SK-N-DZ (cell line): ENCODE measurements at regions not wholly inside any gene's neighbourhood (a gene's known extent, or its start where the extent isn't known, plus 50 kb on each side); places are given as distances from the start of the nearest gene placed in this dataset.
"Not testable (repeated sequence)": the region's sequence is repeated elsewhere in the genome, so short reads cannot be mapped to it uniquely, and the experiment has no call there.

Experiments used
- DNase-seq: peaks from one replicate; pipeline ENCODE4 v3.0.0-alpha.2; 2015; ENCODE audit warnings: low spot score

DNA sequence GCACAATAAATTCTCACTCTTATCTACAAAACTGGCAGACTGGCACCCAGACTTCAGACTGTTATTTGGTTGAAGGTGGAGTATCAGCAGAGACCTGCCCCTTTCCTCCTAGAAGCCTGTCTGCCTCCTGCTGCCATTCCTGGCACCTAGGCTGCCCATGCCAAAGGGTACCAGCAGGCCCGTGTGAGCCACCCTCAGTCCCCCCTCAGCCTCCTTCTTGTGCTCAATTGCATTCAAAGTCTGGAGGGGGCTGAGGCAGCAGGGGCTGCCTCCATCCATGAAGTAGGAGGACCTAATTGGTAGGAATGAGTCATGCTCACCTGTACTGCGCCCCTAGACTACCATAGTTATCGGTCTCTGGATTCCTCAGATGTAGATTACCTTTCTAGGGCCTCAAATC lies 440.9 kb upstream of the GRM3 start:
- no peak for DNase-seq

DNA sequence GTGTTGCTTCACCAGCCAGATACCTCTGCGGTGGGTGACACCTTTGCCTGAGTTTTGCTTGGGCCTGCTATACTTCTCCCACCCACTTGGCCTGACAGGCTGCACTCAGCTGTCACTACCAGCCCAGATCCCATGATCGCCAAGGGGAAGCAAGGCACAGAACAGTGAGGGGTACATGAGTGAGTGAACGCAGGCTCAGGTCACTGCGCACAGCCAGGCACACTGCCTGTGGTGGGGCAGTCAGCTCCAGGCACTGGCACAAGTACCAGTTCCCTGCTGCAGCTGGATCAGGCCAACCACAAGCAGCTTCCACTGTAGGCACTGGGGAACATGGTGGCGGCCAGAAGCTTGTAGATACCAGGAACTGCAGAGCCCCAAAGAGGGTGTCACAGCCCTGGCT lies 441.9 kb upstream of the GRM3 start:
- DNase-seq: no peak

DNA sequence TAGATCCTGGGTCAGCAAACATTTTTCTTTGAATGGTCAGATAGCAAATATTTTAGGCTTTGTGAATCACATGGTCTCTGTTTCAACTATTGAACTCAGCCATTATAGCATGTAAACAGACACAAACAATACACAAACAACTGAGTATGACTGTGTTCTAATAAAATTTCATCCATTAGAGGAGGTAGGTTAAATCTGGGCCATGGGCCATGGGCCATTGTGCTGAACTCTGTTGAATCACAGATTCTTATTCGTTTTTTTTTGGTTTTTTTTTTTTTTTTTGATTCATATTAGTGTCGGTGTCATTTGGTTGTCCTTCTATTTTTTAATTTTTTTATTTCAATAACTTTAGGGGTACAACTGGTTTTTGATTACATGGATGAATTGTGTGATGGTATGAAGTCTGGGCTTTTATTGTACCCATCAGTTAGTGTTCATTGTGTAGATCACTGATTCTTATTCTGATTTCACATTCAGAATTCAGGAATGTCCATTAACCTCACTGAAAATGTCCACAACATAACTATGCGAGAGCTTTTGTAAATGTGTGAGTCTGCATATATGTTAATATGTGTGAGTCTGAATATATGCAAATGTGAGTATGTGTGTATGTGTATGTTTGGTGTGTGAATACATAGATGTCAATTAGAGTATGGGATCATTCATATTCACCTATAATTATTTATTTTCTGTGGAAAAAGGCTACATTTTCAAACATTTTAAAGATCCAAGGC lies 443.7 kb upstream of the GRM3 start:
- DNase-seq: no peak

DNA sequence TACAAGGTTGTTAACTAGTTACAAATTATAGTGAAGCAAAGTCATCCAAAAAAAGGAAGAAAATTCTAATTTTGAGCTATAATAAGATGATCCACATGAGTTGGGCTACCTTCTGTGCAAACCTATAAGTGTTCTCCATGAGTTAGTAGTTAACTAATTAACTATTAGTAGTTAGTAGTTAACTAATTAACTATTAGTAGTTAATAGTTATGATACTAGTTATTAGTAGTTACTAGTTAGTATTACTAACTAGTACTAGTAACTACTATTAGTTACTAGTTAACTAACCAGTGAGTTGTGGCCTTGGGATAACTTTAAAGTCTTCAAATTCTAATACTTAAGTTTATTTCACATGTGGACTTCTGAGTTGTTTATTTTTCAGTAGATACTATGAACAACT lies 453.4 kb upstream of the GRM3 start:
- no peak for DNase-seq

DNA sequence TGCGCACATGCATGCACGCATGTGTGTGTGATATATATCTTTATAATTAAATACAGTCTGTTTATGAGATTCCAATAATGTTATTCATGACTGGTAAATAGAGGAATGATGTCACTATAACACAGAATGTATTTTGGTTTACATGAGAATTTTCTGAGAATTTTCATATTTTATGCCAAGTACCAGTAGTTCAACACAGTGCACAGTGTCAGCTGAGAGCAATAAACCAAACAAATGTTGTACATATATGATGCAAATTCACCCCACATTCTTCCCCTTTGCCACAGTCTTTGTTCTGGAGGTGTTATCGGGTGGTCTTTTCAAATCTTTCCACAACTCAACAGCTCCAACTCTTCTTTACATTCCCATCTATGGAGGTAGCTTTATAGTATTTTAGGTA lies 462.2 kb upstream of the GRM3 start:
- no peak for DNase-seq

DNA sequence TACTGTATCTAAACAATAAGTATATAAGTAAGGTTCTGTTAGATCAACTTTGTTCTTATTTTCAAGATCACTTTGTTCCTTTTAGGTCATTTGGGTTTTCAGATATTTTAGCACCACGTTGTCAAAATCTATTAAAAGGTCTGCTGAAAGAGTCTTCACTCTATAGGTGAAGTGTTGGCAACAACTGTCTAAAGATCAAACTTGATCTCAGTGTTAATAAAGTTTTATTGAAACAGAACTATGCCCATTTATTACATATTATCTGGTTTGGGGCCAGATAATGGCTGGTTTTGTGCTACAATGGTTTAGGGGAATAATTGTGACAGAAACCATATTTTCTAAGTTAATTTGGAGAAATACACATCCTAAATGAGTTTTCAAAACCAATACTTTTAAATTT lies 478.9 kb upstream of the GRM3 start:
- DNase-seq: no peak

DNA sequence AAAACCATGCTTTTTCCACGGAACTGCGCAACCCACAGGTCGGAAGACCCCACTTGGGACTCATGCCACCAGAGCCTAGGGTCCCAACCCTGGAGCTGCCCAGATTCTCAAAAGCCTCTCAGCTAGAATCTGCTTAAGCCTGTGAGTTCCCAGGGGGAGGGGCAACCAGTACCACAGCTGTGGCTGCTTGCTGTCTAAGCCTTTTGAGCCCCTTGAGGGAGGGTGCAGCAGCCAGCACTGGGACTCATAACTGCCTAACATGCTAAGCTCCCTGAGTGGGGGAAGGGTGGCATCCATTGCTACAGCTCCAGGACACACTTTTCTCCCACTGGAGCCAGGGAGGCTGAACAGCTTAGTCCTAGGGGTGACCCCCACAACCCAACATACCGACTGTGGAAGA lies 485.6 kb upstream of the GRM3 start:
- no peak for DNase-seq

- DNase-seq: no peak
Measured at GRCh38 chr7:86155623-86156022, 488.1 kb upstream of the GRM3 start.

DNA sequence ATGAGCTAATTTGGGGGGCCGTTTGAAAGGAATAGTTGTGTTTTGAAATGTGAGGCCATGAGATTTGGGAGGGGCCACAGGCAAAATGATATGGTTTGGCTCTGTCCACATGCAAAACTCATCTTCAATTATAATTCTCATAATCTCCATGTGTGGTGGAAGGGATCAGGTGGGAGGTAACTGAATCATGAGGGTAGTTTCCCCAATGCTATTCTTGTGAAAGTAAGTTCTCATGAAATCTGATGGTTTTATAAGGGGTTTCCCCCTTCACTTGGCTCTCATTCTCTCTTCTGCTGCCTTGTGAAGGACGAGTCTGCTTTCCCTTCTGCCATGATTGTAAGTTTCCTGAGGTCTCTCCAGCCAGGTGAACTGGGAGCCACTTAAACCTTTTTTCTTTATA lies 490.8 kb upstream of the GRM3 start:
- no peak for DNase-seq

DNA sequence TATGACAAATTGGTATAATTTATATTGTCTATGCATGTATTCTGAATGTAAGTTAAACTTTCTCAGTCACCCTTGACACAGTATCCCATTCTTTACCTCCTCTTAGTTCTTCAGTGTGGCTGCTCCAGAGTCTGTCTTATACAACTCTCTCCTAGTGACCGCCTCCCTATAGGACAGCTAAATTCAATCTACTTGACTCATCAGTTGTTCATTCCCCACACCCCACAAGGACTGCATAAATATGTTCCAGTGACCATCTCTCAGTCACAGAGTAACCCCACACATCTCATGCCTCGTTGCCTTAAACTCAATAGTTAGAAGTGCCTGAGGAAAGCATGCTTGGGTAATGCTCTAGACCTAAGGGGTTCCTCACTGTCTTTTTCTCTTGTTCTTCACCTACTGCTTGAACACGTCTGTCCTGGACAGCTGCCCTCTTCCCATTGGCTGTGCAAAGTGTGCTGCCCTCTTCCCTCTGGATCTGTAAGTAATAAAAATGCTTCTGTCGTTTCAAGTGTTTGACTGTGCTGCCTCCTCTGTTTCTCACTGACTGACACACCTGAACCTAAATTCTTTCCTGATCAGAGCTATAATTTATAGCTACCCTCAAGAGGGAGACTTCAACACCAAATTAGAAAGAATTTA lies 494.6 kb upstream of the GRM3 start:
- DNase-seq: no peak

- DNase-seq: no peak
Measured at GRCh38 chr7:86148501-86148900, 495.2 kb upstream of the GRM3 start.

DNA sequence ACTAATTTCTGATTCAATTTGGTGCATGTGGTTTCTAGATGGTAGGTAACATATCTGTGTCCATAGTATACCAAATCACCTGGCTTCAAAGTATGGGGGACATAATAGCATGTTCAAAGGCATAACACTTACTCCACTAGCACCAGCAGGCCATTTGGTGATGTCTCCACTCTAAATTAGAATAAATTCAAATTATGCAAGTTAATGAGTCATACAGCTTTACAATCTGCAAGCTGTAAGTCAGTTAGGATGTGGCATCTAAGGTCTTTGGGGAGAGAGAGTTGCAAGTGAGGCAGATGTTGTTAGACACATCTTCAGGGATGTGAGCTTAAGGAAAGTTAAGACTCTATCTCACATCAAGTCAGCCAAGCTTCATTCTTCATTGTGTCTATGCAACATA lies 506.4 kb upstream of the GRM3 start:
- DNase-seq: no peak

DNA sequence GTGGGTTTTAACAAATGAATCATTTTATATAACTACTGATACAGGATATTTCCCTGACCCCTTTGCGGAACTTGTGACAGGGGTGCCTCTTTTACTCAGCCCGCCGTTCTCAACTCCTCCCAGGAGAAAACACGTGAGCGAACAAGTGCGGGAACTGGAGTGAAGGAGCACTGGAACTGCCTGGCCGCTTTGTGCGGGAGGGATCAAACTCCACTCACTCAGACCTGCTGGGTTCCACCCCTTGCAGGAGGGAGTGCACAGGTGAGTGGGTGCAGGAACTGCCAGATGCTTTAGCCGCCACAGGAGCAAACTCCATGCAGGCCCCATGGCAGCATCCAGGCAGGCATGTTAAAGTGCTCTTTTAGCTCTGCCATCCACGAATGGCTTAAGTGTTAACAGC lies 513.4 kb upstream of the GRM3 start:
- no peak for DNase-seq

GRCh38 chr7:86123476-86123875 lies 520.2 kb upstream of the GRM3 start:
- DNase-seq: no peak

- no peak for DNase-seq
Measured at GRCh38 chr7:86094166-86094669, 549.5 kb upstream of the GRM3 start.

DNA sequence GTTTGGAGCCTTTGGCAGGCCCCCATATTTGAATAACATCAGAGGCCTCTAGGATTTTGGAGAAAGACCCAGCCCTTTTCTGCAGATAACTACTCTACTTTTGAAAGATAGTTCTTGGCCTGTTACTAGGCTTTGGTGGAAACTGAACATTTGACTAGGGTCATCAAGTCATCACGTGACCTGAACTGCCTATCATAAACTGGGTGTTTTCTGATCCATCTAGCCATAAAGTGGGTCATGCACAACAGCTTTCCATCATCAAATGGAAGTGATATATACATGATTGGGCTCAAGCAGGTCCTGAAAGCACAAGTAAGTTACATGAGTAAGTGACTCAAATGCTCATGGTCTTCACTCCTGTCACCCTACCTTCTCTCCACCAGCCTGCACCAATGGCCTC lies 552.3 kb upstream of the GRM3 start:
- DNase-seq: no peak

GRCh38 chr7:86089455-86089854 lies 554.3 kb upstream of the GRM3 start:
- no peak for DNase-seq

- not testable (repeated sequence) for DNase-seq
Measured at GRCh38 chr7:86064572-86064971, 579.1 kb upstream of the GRM3 start.

DNA sequence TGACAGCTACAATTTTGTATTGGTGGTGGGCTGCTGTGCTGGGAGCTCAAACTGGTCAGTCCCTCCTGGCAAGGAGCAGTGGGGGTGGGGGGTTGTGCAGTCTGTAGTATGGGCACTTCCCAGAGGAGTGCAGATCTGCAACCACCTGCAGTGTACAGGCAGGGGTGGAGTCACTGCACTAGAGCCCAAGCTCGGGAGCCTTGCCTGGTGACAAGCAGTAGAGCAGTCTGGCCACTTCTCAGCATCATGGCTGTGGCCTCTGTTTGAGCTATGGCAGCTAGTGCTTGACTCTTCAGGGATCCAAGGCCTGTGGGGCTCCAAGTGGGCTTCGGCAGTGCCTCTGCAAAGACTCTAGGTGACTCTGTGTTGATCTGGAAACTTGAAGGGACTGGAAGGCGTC lies 585.1 kb upstream of the GRM3 start:
- no peak for DNase-seq

DNA sequence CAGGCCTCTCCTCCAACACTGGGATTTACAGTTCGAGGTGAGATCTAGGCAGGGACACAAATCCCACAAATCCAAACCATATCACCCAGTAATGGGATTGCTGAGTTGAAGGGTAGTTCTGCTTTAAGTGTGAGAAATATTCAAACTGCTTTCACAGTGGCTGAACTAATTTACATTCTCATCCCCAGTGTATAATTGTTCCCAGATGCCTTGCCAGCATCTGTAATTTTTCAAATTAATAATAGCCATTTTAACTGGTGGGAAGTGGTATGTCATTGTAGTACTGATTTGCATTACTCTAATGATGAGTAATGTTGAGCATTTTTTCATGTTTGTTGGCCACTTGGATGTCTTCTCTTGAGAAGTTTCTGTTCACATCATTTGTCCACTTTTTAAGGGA lies 592.8 kb upstream of the GRM3 start:
- no peak for DNase-seq

DNA sequence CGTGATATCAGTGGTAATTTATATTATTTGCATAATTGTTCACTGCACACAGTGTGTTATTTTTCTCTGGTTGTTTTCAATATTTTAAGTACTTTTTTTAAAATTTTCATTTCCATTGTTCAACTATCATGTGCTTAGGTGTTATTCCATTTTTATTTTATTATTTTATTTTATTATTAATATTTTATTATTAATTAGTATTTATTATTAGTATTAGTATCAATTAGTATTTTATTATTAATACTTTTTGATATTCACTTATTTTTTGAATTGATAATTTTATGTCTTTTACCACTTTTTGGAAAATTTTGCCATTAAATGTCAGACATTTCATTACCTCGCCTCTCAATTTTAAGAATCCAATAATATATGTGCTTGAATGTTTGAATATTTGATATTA lies 593.8 kb upstream of the GRM3 start:
- no peak for DNase-seq

- not testable (repeated sequence) for DNase-seq
Measured at GRCh38 chr7:86045197-86045596, 598.5 kb upstream of the GRM3 start.

GRCh38 chr7:86025807-86026206 lies 617.9 kb upstream of the GRM3 start:
- no peak for DNase-seq

- DNase-seq: no peak
Measured at GRCh38 chr7:86013662-86014061, 630.0 kb upstream of the GRM3 start.
